Upper lobe of right lung (tissue), 1 donor: ENCODE measurements at regions not wholly inside any gene's neighbourhood (a gene's known extent, or its start where the extent isn't known, plus 50 kb on each side); places are given as distances from the start of the nearest gene placed in this dataset.

ENCODE experiments used
- ATAC-seq: fragments of 200-7000 bp; cut with Tn5 transposase; one replicate; pipeline ENCODE4 v1.9.1; 2020; ENCODE audit warnings: mild to moderate bottlenecking, moderate library complexity
- DNase-seq: peaks from one replicate; pipeline ENCODE4 v3.0.0-alpha.2; 2020
- H3K27ac ChIP-seq: fragments of 200-600 bp; one replicate; pipeline ENCODE4 v1.8.0; 2022
- H3K27me3 ChIP-seq: fragments of 200-600 bp; one replicate; pipeline ENCODE4 v1.8.0; 2022; ENCODE audit warnings: mild to moderate bottlenecking
- H3K36me3 ChIP-seq: fragments of 200-600 bp; one replicate; pipeline ENCODE4 v1.8.0; 2022
- H3K4me1 ChIP-seq: fragments of 200-600 bp; one replicate; pipeline ENCODE4 v1.8.0; 2022
- H3K4me3 ChIP-seq: fragments of 200-600 bp; one replicate; pipeline ENCODE4 v1.8.0; 2022; ENCODE audit warnings: mild to moderate bottlenecking
- H3K9me3 ChIP-seq: fragments of 200-600 bp; one replicate; pipeline ENCODE4 v1.8.0; 2022
- CTCF ChIP-seq: fragments of 200-600 bp; IDR thresholded peaks from one replicate; pipeline ENCODE4 v1.8.0; 2022; ENCODE audit warnings: antibody characterized with exemption
- intact Hi-C: fragments of 100-400 bp; cut with DNase I; formaldehyde crosslinking; loops from one replicate; pipeline ENCODE4 v1.11.0; 2022
- donor health status: DM: no; HTN: yes; CAD: no; lungs with severe emphysema.

GRCh38 chr11:116457336-116458007 lies 315.3 kb downstream of the BUD13 start:
- ATAC-seq (no peak), DNase-seq (no peak)
- Histone ChIP-seq H3K27ac (no peak overlapping the region), H3K4me1 (no peaks in the 10 kb centered on the region), H3K27me3 (no peaks in the 10 kb centered on the region), H3K4me3 (no peak overlapping the region), H3K36me3 (no peaks in the 10 kb centered on the region), H3K9me3 (no peaks in the 10 kb centered on the region)
- intact Hi-C loops: no loop called here
- no peak for TF ChIP-seq CTCF

- Histone ChIP-seq H3K4me1 (no peaks in the 10 kb centered on the region), H3K27ac (no peak overlapping the region), H3K27me3 (no peaks in the 10 kb centered on the region), H3K9me3 (no peaks in the 10 kb centered on the region), H3K4me3 (no peak overlapping the region), H3K36me3 (no peaks in the 10 kb centered on the region)
- DNase-seq: no peak
- TF ChIP-seq CTCF: no peak
- no peak for ATAC-seq
- intact Hi-C loops: no loop called here
Measured at GRCh38 chr11:116454951-116455350, 317.8 kb downstream of the BUD13 start.

- intact Hi-C loops: no loop called here
- no peaks in the 10 kb centered on the region for H3K36me3 ChIP-seq
- DNase-seq (no peak), ATAC-seq (peak; percentile 74)
- H3K9me3 ChIP-seq: no peaks in the 10 kb centered on the region
- no peak overlapping the region for H3K27ac ChIP-seq
- no peaks in the 10 kb centered on the region for H3K4me1 ChIP-seq
- TF ChIP-seq CTCF: peak; percentile 55
- no peak overlapping the region for H3K4me3 ChIP-seq
- no peaks in the 10 kb centered on the region for H3K27me3 ChIP-seq
Measured at GRCh38 chr11:116454020-116454645, 318.7 kb downstream of the BUD13 start.

GRCh38 chr11:116452461-116452860 lies 320.3 kb downstream of the BUD13 start:
- Histone ChIP-seq H3K27me3 (no peaks in the 10 kb centered on the region), H3K9me3 (no peaks in the 10 kb centered on the region), H3K4me1 (no peaks in the 10 kb centered on the region), H3K27ac (no peak overlapping the region), H3K36me3 (no peaks in the 10 kb centered on the region), H3K4me3 (no peak overlapping the region)
- ATAC-seq (no peak), DNase-seq (no peak)
- intact Hi-C loops: no loop called here
- no peak for TF ChIP-seq CTCF

- H3K27ac ChIP-seq: no peak overlapping the region
- TF ChIP-seq CTCF: no peak
- no peak for ATAC-seq
- H3K36me3 ChIP-seq: no peaks in the 10 kb centered on the region
- H3K9me3 ChIP-seq: no peaks in the 10 kb centered on the region
- intact Hi-C loops: no loop called here
- H3K4me3 ChIP-seq: no peak overlapping the region
- no peaks in the 10 kb centered on the region for H3K27me3 ChIP-seq
- DNase-seq: no peak
- H3K4me1 ChIP-seq: no peaks in the 10 kb centered on the region
Measured at GRCh38 chr11:116449522-116449921, 323.3 kb downstream of the BUD13 start.
